ENCODE measurements at regions not wholly inside any gene's neighbourhood (a gene's known extent, or its start where the extent isn't known, plus 50 kb on each side); places are given as distances from the start of the nearest gene placed in this dataset.

DNA sequence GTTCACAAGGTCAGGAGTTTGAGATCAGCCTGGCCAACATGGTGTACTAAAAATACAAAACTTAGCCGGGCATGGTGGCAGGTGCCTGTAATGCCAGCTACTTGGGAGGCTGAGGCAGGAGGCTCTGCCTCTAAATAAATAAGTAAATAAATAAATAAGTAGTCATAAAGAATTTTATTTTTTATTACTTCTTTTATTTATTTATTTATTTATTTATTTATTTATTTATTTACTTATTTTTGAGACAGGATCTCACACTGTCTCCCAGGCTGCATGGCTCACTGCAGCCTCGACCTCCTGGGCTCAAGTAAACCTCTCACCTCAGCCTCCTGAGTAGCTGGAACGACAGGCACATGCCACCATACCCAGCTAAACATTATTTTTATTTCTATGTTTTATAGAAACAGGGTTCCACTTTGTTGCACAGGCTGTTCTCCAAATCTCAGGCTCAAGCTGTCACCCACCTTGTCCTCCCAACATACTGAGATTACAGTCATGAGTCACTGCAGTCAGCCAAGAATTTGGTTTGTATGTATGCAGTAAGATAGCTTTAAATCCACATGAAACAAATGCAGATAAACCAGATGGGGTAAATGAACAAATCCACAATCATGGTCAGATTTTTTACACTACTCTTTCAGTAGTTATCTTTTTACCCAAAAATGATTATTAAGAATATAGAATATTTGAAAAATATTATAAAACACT, 523.3 kb upstream of the RGS18 start:
- no TSS peak for BruUV-seq (replicated peaks)
- no peak for DNase-seq (ENCODE audit: low read depth, low spot score)
- Histone ChIP-seq H3K27me3 (ENCODE audit: control insufficient read depth, insufficient read depth, low read length) (no peaks in the 10 kb centered on the region), H3K36me3 (ENCODE audit: control insufficient read depth, insufficient read depth, low read length) (no peaks in the 10 kb centered on the region), H3K9me3 (ENCODE audit: control insufficient read depth, insufficient read depth, low read depth, low read length) (no peaks in the 10 kb centered on the region), H3K4me3 (ENCODE audit: low read depth in 2 of 2, low read length in 2 of 2) (no peak overlapping the region), H3K4me1 (ENCODE audit: control insufficient read depth, insufficient read depth, low read length) (no peaks in the 10 kb centered on the region), H3K27ac (ENCODE audit: low read length) (no peak overlapping the region)
- no peak for ATAC-seq
- TF ChIP-seq SIN3A (IDR thresholded peaks at IDR 0.05; ENCODE audit: borderline replicate concordance, insufficient read depth, low read depth, low read length) (no peak), TCF7L2 (IDR thresholded peaks at IDR 0.05; ENCODE audit: low read depth, low read length) (no peak), CTCF (IDR thresholded peaks at IDR 0.05) (no peak), POLR2AphosphoS5 (IDR thresholded peaks at IDR 0.05; ENCODE audit: low read depth, low read length) (no peak)
- TF ChIP-seq, protein P1, sequence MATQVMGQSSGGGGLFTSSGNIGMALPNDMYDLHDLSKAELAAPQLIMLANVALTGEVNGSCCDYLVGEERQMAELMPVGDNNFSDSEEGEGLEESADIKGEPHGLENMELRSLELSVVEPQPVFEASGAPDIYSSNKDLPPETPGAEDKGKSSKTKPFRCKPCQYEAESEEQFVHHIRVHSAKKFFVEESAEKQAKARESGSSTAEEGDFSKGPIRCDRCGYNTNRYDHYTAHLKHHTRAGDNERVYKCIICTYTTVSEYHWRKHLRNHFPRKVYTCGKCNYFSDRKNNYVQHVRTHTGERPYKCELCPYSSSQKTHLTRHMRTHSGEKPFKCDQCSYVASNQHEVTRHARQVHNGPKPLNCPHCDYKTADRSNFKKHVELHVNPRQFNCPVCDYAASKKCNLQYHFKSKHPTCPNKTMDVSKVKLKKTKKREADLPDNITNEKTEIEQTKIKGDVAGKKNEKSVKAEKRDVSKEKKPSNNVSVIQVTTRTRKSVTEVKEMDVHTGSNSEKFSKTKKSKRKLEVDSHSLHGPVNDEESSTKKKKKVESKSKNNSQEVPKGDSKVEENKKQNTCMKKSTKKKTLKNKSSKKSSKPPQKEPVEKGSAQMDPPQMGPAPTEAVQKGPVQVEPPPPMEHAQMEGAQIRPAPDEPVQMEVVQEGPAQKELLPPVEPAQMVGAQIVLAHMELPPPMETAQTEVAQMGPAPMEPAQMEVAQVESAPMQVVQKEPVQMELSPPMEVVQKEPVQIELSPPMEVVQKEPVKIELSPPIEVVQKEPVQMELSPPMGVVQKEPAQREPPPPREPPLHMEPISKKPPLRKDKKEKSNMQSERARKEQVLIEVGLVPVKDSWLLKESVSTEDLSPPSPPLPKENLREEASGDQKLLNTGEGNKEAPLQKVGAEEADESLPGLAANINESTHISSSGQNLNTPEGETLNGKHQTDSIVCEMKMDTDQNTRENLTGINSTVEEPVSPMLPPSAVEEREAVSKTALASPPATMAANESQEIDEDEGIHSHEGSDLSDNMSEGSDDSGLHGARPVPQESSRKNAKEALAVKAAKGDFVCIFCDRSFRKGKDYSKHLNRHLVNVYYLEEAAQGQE (IDR thresholded peaks at IDR 0.05; ENCODE audit: insufficient read depth in 1 of 2, low read depth in 2 of 2, low read length in 1 of 2) = no peak
- intact Hi-C loops (cut with micrococcal nuclease; ENCODE audit: unreplicated experiment) = no loop called here
- in situ Hi-C loops (cut with HindIII; ENCODE audit: low pct_unique_long_range_greater_than_20kb, low sequenced_read_pairs) = no loop called here
- CTCF ChIA-PET = no interaction called here
- POLR2A ChIA-PET = no interaction called here

- Histone ChIP-seq H3K4me3 (ENCODE audit: low read depth in 2 of 2, low read length in 2 of 2) (no peak overlapping the region), H3K27me3 (ENCODE audit: control insufficient read depth, insufficient read depth, low read length) (no peaks in the 10 kb centered on the region), H3K36me3 (ENCODE audit: control insufficient read depth, insufficient read depth, low read length) (no peaks in the 10 kb centered on the region), H3K27ac (ENCODE audit: low read length) (no peak overlapping the region), H3K4me1 (ENCODE audit: control insufficient read depth, insufficient read depth, low read length) (no peaks in the 10 kb centered on the region), H3K9me3 (ENCODE audit: control insufficient read depth, insufficient read depth, low read depth, low read length) (no peaks in the 10 kb centered on the region)
- DNase-seq (ENCODE audit: low read depth, low spot score) (no peak), ATAC-seq (no peak)
- ChIA-PET POLR2A (no interaction called here), CTCF (no interaction called here)
- intact Hi-C loops (cut with micrococcal nuclease; ENCODE audit: unreplicated experiment) = no loop called here
- TF ChIP-seq POLR2AphosphoS5 (IDR thresholded peaks at IDR 0.05; ENCODE audit: low read depth, low read length) (no peak), TCF7L2 (IDR thresholded peaks at IDR 0.05; ENCODE audit: low read depth, low read length) (no peak), CTCF (IDR thresholded peaks at IDR 0.05) (no peak), SIN3A (IDR thresholded peaks at IDR 0.05; ENCODE audit: borderline replicate concordance, insufficient read depth, low read depth, low read length) (no peak)
- TF ChIP-seq, protein P1 (IDR thresholded peaks at IDR 0.05; ENCODE audit: insufficient read depth in 1 of 2, low read depth in 2 of 2, low read length in 1 of 2) = no peak
- in situ Hi-C loops (cut with HindIII; ENCODE audit: low pct_unique_long_range_greater_than_20kb, low sequenced_read_pairs) = no loop called here
- no TSS peak for BruUV-seq (replicated peaks)
Measured at GRCh38 chr1:191636345-191636744, 521.9 kb upstream of the RGS18 start.
